ENCODE measurements at regions not wholly inside any gene's neighbourhood (a gene's known extent, or its start where the extent isn't known, plus 50 kb on each side); places are given as distances from the start of the nearest gene placed in this dataset.

GRCh38 chr4:11535333-11535732, 106.6 kb upstream of the HS3ST1 start:
- Histone ChIP-seq H2BK5ac (ENCODE audit: low read depth, low read length, poor library complexity, severe bottlenecking) (no peak overlapping the region), H3K27ac (ENCODE audit: insufficient read depth, low read length) (no peak overlapping the region), H3K4ac (ENCODE audit: low read depth, low read length) (no peak overlapping the region), H3K36me3 (ENCODE audit: control insufficient read depth, insufficient read depth, low read length) (no peaks in the 10 kb centered on the region), H3K79me1 (ENCODE audit: low read depth in 1 of 2, low read length in 2 of 2) (no peaks in the 10 kb centered on the region), H3K23ac (ENCODE audit: low read depth, low read length) (no peak overlapping the region), H2BK15ac (ENCODE audit: low read depth, low read length) (no peak overlapping the region), H3K9ac (ENCODE audit: low read depth, low read length) (no peak overlapping the region), H4K91ac (ENCODE audit: insufficient read depth, low read depth, low read length) (no peak overlapping the region), H4K8ac (ENCODE audit: low read depth in 2 of 2, low read length in 2 of 2) (no peak overlapping the region), H3K4me3 (ENCODE audit: insufficient read depth, low read depth, low read length) (no peak overlapping the region), H4K20me1 (ENCODE audit: insufficient read depth, low read length) (no peaks in the 10 kb centered on the region), H3K9me3 (ENCODE audit: control insufficient read depth, insufficient read depth, low read length) (peaks cover 5% of the 10 kb centered on the region), H2BK20ac (ENCODE audit: low read depth, low read length) (no peak overlapping the region), H4K5ac (ENCODE audit: low read depth, low read length) (no peak overlapping the region), H3K14ac (replicated peaks; ENCODE audit: low read depth, low read length) (no peak overlapping the region), H2BK120ac (ENCODE audit: low read depth, low read length) (no peak overlapping the region), H3K18ac (ENCODE audit: low read depth, low read length) (no peak overlapping the region), H3K56ac (ENCODE audit: extremely low read depth, insufficient read depth, low read length) (no peak overlapping the region), H3K4me2 (ENCODE audit: low read depth, low read length) (no peak overlapping the region), H3K9me1 (ENCODE audit: insufficient read depth, low read length) (no peaks in the 10 kb centered on the region), H2AK9ac (replicated peaks; ENCODE audit: low read depth, low read length, poor library complexity) (no peak overlapping the region), H2AFZ (replicated peaks; ENCODE audit: low read length, poor library complexity) (no peak overlapping the region), H2AK5ac (ENCODE audit: low read depth, low read length) (no peak overlapping the region), H3K27me3 (ENCODE audit: control insufficient read depth, insufficient read depth, low read length) (no peaks in the 10 kb centered on the region), H3K4me1 (ENCODE audit: control insufficient read depth, insufficient read depth, low read length) (no peaks in the 10 kb centered on the region)
- ChIA-PET POLR2A (ENCODE audit: unreplicated experiment) (no interaction called here), CTCF (interaction anchor here (1.1 kb wide), 1 partner anchor 9 kb away, joined by 3 read pairs; no protein-coding TSS in a partner anchor)
- dilution Hi-C loops (cut with HindIII; ENCODE audit: low sequenced_read_pairs, unreplicated experiment), result no loop called here
- ATAC-seq (ENCODE audit: low read depth) (no peak), DNase-seq (no peak)
- BruUV-seq (replicated peaks), result no TSS peak
- intact Hi-C loops (cut with micrococcal nuclease), result no loop called here
- 100% methylated on average over 1 of the region's 5 CpGs; no CpG with 5 or more reads in 1 of the 2 experiments for WGBS, 2 experiments (ENCODE audit: extremely low coverage in 2 of 2, insufficient read length in 1 of 2)
- in situ Hi-C loops (cut with MboI; ENCODE audit: low sequenced_read_pairs), result no loop called here
- TF ChIP-seq USF2 (IDR thresholded peaks at IDR 0.05; ENCODE audit: low read depth, low read length) (no peak), CHD1 (IDR thresholded peaks at IDR 0.05; ENCODE audit: low read depth, low read length) (no peak), BHLHE40 (IDR thresholded peaks at IDR 0.05; ENCODE audit: low read depth, low read length) (no peak), SMC3 (IDR thresholded peaks at IDR 0.05; ENCODE audit: low read depth, low read length) (no peak), RCOR1 (IDR thresholded peaks at IDR 0.05; ENCODE audit: insufficient replicate concordance, low read length) (no peak), NFE2L2 (IDR thresholded peaks at IDR 0.05; ENCODE audit: low read depth, low read length) (no peak), CEBPB (IDR thresholded peaks at IDR 0.05; ENCODE audit: low read depth, low read length) (no peak), RAD21 (IDR thresholded peaks at IDR 0.05; ENCODE audit: low read length) (no peak), CTCF (conservative IDR thresholded peaks at IDR 0.05; ENCODE audit: low read depth, low read length) (no peak), MAZ (IDR thresholded peaks at IDR 0.05; ENCODE audit: borderline replicate concordance, low read depth, low read length) (no peak), MAFK (IDR thresholded peaks at IDR 0.05; ENCODE audit: low read depth, low read length) (no peak), ELK1 (IDR thresholded peaks at IDR 0.05; ENCODE audit: borderline replicate concordance, low read depth, low read length) (no peak), POLR2A (IDR thresholded peaks at IDR 0.05; ENCODE audit: low read depth, low read length) (no peak), FOS (IDR thresholded peaks at IDR 0.05; ENCODE audit: low read depth, low read length) (no peak), MXI1 (IDR thresholded peaks at IDR 0.05; ENCODE audit: borderline replicate concordance, low read depth, low read length) (no peak), RFX5 (IDR thresholded peaks at IDR 0.05; ENCODE audit: low read depth, low read length) (no peak)
